ENCODE measurements at regions not wholly inside any gene's neighbourhood (a gene's known extent, or its start where the extent isn't known, plus 50 kb on each side); places are given as distances from the start of the nearest gene placed in this dataset.

DNA sequence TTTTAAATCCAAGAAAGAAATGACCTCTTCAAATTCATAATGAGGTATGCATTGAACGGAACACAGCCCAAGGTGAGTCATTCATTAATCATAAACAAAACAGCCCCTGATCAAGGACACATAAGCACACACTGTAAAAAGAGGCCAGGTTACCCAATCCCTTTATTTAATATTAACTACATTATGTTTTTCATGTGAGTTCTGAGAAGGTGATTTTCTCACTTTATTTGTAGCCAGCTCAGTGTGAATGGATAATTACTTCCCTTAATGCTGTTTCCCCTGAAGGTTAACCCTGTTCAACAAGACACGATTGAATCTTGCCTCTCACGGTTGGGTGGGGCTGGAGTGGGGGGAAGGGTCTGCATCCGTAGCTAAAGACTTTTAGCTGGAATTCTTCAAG, 257.3 kb upstream of the SALL1 start:
- ATAC-seq (no peak), DNase-seq (ENCODE audit: low spot score in 2 of 2) (no peak)
- Mint-ChIP-seq H3K36me3 (no peaks in the 10 kb centered on the region), H3K9me3 (peaks cover 16 to 35% of the 10 kb centered on the region in 2 donors), H3K27ac (no peak overlapping the region)

DNA sequence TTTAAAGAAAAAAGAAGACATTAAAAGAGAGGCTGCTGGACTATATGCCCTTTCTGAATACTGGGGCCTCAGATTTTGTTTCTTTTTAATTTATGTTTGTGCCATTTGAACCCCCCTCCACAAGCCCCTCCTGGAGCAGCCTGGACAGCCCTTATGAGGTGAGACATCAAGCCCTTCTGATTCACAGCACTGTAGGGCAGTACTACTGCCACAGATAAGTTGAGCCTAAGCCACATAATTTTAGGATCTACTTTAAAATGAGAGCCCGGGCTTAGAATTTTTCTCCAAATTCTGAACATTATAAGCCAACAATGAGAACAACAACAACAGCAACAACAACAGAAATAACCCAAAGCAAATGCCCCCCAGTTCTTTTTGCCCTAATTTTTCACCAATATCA, 256.9 kb upstream of the SALL1 start:
- Mint-ChIP-seq H3K27ac (no peak overlapping the region), H3K36me3 (no peaks in the 10 kb centered on the region), H3K9me3 (peaks cover 17 to 34% of the 10 kb centered on the region in 2 donors)
- DNase-seq (ENCODE audit: low spot score in 2 of 2) (no peak), ATAC-seq (no peak)

DNA sequence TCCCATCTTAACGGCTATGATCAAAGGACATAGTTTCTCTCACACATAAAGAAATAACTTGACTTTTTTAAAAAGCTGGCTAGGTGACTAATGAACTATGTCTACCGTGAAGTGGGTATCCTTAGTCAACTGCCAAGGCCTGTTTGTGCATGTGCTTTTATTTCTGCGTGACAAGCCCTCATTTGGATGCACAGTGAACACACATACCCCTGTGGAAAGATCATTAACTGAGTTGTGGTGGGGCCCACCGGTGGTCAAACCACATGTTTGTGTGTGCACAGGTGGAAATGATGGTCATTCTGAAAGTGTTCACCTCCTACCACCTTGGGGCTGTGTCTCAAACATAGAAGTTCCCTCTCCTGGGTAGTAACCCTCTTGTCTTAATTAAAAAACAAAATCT, 256.1 kb upstream of the SALL1 start:
- ATAC-seq (no peak), DNase-seq (ENCODE audit: low spot score in 2 of 2) (no peak)
- Mint-ChIP-seq H3K9me3 (peaks cover 17 to 27% of the 10 kb centered on the region in 2 donors), H3K27ac (no peak overlapping the region), H3K36me3 (no peaks in the 10 kb centered on the region)

- ATAC-seq (no peak), DNase-seq (ENCODE audit: low spot score in 2 of 2) (no peak)
- Mint-ChIP-seq H3K36me3 (no peaks in the 10 kb centered on the region), H3K27ac (no peak overlapping the region), H3K9me3 (peaks cover 19 to 36% of the 10 kb centered on the region in 2 donors)
Measured at GRCh38 chr16:51405361-51405760, 254.3 kb upstream of the SALL1 start.

GRCh38 chr16:51404386-51404785, 253.3 kb upstream of the SALL1 start:
- peaks cover 19 to 31% of the 10 kb centered on the region in 2 donors for H3K9me3 Mint-ChIP-seq
- H3K36me3 Mint-ChIP-seq: no peaks in the 10 kb centered on the region
- DNase-seq (ENCODE audit: low spot score in 2 of 2): no peak
- no peak for ATAC-seq
- no peak overlapping the region for H3K27ac Mint-ChIP-seq

GRCh38 chr16:51402785-51403184, 251.7 kb upstream of the SALL1 start:
- no peak overlapping the region for H3K27ac Mint-ChIP-seq
- DNase-seq (ENCODE audit: low spot score in 2 of 2): no peak
- peaks cover 19 to 31% of the 10 kb centered on the region in 2 donors for H3K9me3 Mint-ChIP-seq
- no peak for ATAC-seq
- H3K36me3 Mint-ChIP-seq: no peaks in the 10 kb centered on the region

DNA sequence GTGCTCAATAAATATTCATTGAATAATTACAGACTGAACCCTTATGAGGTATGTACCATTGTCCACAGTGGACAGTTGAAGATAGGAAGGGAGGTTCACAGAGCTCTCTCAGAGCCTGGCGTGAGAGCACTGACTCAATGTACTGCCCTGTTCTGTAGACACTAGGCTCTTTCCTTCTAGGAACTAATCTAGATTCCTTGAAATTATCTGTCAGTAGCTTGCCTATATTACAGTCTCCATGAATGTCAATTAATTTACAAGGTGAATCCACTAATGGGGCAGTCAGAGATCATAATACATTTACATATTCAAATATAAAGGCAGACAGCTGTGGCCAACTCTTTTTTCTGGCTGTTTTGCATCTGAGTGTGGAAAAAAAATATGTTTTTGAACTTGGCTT, 251.2 kb upstream of the SALL1 start:
- Mint-ChIP-seq H3K27ac (no peak overlapping the region), H3K36me3 (no peaks in the 10 kb centered on the region), H3K9me3 (peaks cover 19 to 31% of the 10 kb centered on the region in 2 donors)
- no peak for ATAC-seq
- no peak for DNase-seq (ENCODE audit: low spot score in 2 of 2)

GRCh38 chr16:51401673-51402072, 250.6 kb upstream of the SALL1 start:
- H3K27ac Mint-ChIP-seq: no peak overlapping the region
- H3K9me3 Mint-ChIP-seq: peaks cover 19 to 31% of the 10 kb centered on the region in 2 donors
- no peak for ATAC-seq
- no peak for DNase-seq (ENCODE audit: low spot score in 2 of 2)
- H3K36me3 Mint-ChIP-seq: no peaks in the 10 kb centered on the region

- H3K36me3 Mint-ChIP-seq: no peaks in the 10 kb centered on the region
- ATAC-seq (no peak), DNase-seq (ENCODE audit: low spot score in 2 of 2) (no peak)
- H3K27ac Mint-ChIP-seq: no peak overlapping the region
- peaks cover 19 to 29% of the 10 kb centered on the region in 2 donors for H3K9me3 Mint-ChIP-seq
Measured at GRCh38 chr16:51399908-51400670, 249.0 kb upstream of the SALL1 start.

- H3K27ac Mint-ChIP-seq: no peak overlapping the region
- H3K9me3 Mint-ChIP-seq: peaks cover 4 to 6% of the 10 kb centered on the region in 2 donors
- no peak for ATAC-seq
Measured at GRCh38 chr16:51394421-51394820, 243.4 kb upstream of the SALL1 start.

GRCh38 chr16:51393381-51394005, 242.4 kb upstream of the SALL1 start:
- no peak for DNase-seq (ENCODE audit: low spot score in 2 of 2)
- no peak overlapping the region for H3K27ac Mint-ChIP-seq
- no peak for ATAC-seq
- no peaks in the 10 kb centered on the region for H3K36me3 Mint-ChIP-seq
- peaks cover 4 to 6% of the 10 kb centered on the region in 2 donors for H3K9me3 Mint-ChIP-seq

More at GRCh38 chr16:51394421-51394820, 243.4 kb upstream of the SALL1 start:
- no peaks in the 10 kb centered on the region for H3K36me3 Mint-ChIP-seq
- DNase-seq (ENCODE audit: low spot score in 2 of 2): no peak

DNA sequence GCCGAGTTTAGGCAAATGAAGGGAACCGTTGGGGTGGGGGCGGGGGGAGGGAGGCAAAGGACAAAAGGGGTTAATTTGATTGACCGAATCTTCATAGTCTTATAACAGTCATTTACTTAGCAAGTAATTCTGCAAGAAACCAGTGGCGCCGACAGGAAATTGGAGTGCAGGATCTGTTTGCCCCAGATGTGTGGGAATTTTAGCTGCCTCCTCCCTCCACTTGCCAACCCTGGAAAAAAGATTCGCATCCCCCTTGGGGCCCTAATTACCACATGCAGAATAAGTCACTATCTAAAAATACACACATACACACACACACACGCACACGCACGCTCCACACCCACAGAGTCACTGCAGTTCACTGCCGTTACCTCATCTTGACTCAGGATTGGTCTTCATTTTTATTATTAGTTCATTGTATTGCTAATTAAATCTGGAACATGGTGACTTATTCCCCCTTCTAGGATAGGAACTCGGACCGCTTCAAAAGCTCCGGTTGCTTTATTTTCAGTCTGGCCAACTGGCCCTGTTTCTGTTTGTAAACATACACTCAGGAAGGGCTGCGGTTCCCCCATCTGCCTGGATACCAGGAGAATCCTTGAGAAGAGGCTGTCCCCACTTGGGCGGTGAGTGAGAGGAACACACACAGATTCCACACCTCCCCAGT, 241.6 kb upstream of the SALL1 start:
- Mint-ChIP-seq H3K9me3 (peaks cover 4 to 6% of the 10 kb centered on the region in 2 donors), H3K36me3 (no peaks in the 10 kb centered on the region), H3K27ac (no peak overlapping the region)
- no peak for DNase-seq (ENCODE audit: low spot score in 2 of 2)
- no peak for ATAC-seq

DNA sequence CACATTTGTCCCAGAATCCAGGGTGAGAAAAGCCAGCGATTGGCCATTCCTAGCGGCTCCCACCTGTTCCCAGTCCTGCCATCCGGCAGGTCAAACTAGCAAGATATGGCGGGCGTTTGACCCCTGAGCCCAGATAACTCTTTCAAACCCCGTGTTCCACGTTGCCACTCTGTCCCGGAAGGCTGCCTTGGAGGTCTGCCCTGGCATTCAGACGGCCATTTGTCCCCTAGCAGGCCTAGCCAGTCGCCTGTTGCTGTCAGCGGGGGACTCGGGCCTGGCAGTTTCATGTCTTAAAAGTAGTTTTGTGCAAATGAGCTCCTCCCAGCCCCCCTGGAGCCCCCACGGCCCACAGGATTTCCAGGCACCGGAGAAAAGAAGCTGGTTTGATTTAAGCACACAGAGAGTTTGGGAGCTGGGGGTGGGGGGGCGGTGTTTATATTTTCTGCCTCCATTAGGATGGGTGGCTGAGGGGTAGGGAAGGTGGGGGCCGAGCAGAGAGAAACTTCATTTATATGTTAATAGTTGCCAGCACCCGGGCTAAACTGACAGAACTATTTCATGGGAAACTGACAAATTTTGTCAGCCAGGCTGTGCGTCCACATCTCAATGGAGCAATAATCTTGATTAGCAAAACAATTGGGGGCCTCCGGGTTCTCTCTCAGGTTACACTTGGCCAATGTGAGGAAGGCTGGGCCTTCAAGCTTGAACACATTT, 240.9 kb upstream of the SALL1 start:
- no peak overlapping the region for H3K27ac Mint-ChIP-seq
- H3K9me3 Mint-ChIP-seq: peaks cover 4 to 6% of the 10 kb centered on the region in 2 donors
- H3K36me3 Mint-ChIP-seq: no peaks in the 10 kb centered on the region
- no peak for ATAC-seq
- DNase-seq (ENCODE audit: low spot score in 2 of 2): no peak

- DNase-seq (ENCODE audit: low spot score in 2 of 2) (no peak), ATAC-seq (no peak)
- no peaks in the 10 kb centered on the region for H3K36me3 Mint-ChIP-seq
- H3K9me3 Mint-ChIP-seq: peaks cover 4 to 13% of the 10 kb centered on the region in 2 donors
- no peak overlapping the region for H3K27ac Mint-ChIP-seq
Measured at GRCh38 chr16:51390877-51391276, 239.8 kb upstream of the SALL1 start.

DNA sequence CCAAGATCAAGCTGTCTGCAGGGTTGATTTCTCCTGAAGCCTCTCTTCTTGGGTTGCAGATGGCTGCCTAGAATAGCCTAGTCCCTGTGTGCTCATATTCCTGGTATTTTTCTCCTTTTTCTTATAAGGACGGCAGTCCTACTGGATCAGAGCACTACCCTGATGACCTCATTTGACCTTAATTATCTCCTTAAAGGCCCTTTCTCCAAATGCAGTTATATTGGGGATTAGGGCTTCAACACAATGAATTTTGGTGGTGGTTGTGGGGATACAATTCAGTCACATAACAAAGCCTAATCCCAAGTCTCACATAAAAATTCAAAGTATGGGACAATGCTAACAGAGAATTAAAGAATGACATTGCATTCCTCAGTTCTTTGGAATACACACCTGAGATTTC, 238.8 kb upstream of the SALL1 start:
- no peak for ATAC-seq

DNA sequence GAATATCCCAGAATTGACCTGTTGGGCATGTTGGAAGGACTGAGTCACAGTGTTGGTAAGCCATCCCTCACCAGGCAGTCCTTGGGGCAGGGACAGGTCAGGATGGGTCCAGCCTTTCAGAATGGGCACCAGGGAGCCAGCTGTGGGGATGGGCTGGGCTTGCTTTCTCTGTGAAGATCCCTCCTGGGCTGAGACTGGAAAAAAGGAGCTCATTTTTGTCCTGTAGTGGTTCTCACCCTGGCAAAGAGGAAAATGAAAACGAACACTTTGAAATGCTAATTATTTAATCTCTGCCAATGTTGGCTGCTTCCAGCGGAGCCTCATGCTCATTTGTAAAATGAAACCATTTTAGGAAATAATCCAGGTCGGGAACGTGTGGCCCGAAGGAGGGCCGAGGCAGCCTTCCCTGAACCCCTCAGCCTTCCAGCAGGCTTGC, 237.5 kb upstream of the SALL1 start:
- Mint-ChIP-seq H3K27ac (no peak overlapping the region), H3K9me3 (peaks cover 4 to 20% of the 10 kb centered on the region in 2 donors), H3K36me3 (no peaks in the 10 kb centered on the region)
- ATAC-seq: no peak
- no peak for DNase-seq (ENCODE audit: low spot score in 2 of 2)

More for the DNA sequence above, 238.8 kb upstream of the SALL1 start:
- H3K9me3 Mint-ChIP-seq: peaks cover 4 to 13% of the 10 kb centered on the region in 2 donors
- H3K27ac Mint-ChIP-seq: no peak overlapping the region
- DNase-seq (ENCODE audit: low spot score in 2 of 2): no peak
- no peaks in the 10 kb centered on the region for H3K36me3 Mint-ChIP-seq

DNA sequence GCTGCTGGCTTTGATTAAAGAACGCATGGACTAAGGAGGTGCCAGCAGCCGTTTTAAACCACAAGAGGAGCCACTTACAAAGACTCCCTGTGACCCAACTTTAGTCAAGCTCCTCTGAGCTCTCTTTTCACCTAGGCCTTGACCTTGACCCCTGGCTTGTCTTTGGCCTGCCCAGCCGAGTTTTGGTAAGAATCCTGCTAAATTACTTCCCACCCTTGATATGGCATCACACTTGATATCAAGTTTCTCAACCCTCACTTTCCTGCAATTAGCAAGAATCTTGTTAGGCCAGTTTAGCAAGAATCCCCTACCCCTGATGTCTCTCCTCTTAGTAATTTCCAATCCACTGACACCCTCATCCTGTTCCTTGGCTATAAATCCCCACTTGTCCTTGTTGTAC, 232.8 kb upstream of the SALL1 start:
- ATAC-seq: no peak

More for the DNA sequence above, 232.8 kb upstream of the SALL1 start:
- Mint-ChIP-seq H3K27ac (no peak overlapping the region), H3K9me3 (peaks cover 0 to 17% of the 10 kb centered on the region in 2 donors), H3K36me3 (no peaks in the 10 kb centered on the region)
- DNase-seq (ENCODE audit: low spot score in 2 of 2): no peak

Measured in activated naive CD4-positive, alpha-beta T cell treated with anti-CD3 and anti-CD28 coated beads, Interleukin-2, amount 50 U/mL, for 72 hours (primary cell).